Endothelial cell of umbilical vein (primary cell): ENCODE measurements at regions not wholly inside any gene's neighbourhood (a gene's known extent, or its start where the extent isn't known, plus 50 kb on each side); places are given as distances from the start of the nearest gene placed in this dataset.

Experiments
- BruUV-seq: library from RNA; stranded (reverse); fragments of 400-500 nt; replicated peaks from 2 replicates; lab custom pipeline; 2021; lab: Mats Ljungman, UMichigan
- CTCF ChIA-PET: fragments of 300-600, 350-600 bp; sonication (Branson Sonifier 250); formaldehyde crosslinking; loops from one replicate; lab custom pipeline; 2021; ENCODE audit warnings: antibody characterized with exemption, inconsistent platforms; lab: Charles Lee
- POLR2A ChIA-PET: fragments of 300-600, 350-600 bp; sonication (Branson Sonifier 250); formaldehyde crosslinking; loops from one replicate; lab custom pipeline; 2021; ENCODE audit warnings: antibody characterized with exemption, inconsistent platforms; lab: Charles Lee
- DNase-seq: peaks from one replicate; pipeline ENCODE4 v3.0.0-alpha.2; 2011; ENCODE audit warnings: low read depth, low spot score
- FAIRE-seq: peaks from 2 replicates; lab custom pipeline; 2011; peaks lifted over from hg19 to GRCh38; lab: Jason Lieb, UNC
- H2AFZ ChIP-seq: 2 replicates; pipeline ENCODE4 v1.6.0; 2012; ENCODE audit warnings: low read depth, low read length, control low read depth, inconsistent platforms
- H3K27ac ChIP-seq: 2 replicates; pipeline ENCODE4 v1.5.1; 2011; ENCODE audit warnings: low read depth, mild to moderate bottlenecking, control low read depth, low read length, moderate library complexity; ENCODE audit not compliant: insufficient read depth
- H3K27me3 ChIP-seq, 2 experiments: 2 replicates each; pipeline versions ENCODE4 v1.6.0 to v1.6.1; 2011; ENCODE audit warnings: low read length in 2 of 2, mixed read lengths in 1 of 2; ENCODE audit not compliant: control insufficient read depth in 2 of 2, insufficient read depth in 2 of 2
- H3K36me3 ChIP-seq, 2 experiments: 2 replicates in 1 of 2; 3 replicates in 1 of 2; pipeline ENCODE4 v1.5.1; 2011; ENCODE audit warnings: low read length in 2 of 2, mild to moderate bottlenecking in 1 of 2, moderate library complexity in 1 of 2; ENCODE audit not compliant: control insufficient read depth in 2 of 2, insufficient read depth in 2 of 2; ENCODE audit errors: extremely low read depth in 1 of 2
- H3K4me1 ChIP-seq: 3 replicates; pipeline ENCODE4 v1.5.1; 2011; ENCODE audit warnings: mild to moderate bottlenecking, low read length; ENCODE audit not compliant: control insufficient read depth, insufficient read depth; ENCODE audit errors: extremely low read depth
- H3K4me2 ChIP-seq: 2 replicates; pipeline ENCODE4 v1.6.1; 2011; ENCODE audit warnings: low read length, control low read depth, mixed read lengths; ENCODE audit not compliant: insufficient read depth
- H3K4me3 ChIP-seq, 3 experiments: fragments of 200-600 bp in 1 of 3; sonication (generic), shearing (Covaris generic) in 1 of 3; replicated peaks in 1 of 3; 2 replicates each; pipeline ENCODE4 v1.5.1; 2011 to 2016; ENCODE audit warnings: control low read depth in 3 of 3, low read length in 3 of 3, mild to moderate bottlenecking in 2 of 3, inconsistent platforms in 1 of 3, low read depth in 1 of 3, moderate library complexity in 1 of 3; ENCODE audit not compliant: insufficient read depth in 1 of 3
- H3K79me2 ChIP-seq: 2 replicates; pipeline ENCODE4 v1.6.0; 2012; ENCODE audit warnings: low read length, inconsistent platforms; ENCODE audit not compliant: control insufficient read depth, insufficient read depth
- H3K9ac ChIP-seq: replicated peaks from 2 replicates; pipeline ENCODE3; 2011; ENCODE audit warnings: low read length, control low read depth; ENCODE audit not compliant: insufficient read depth; ENCODE audit errors: extremely low read depth
- H3K9me1 ChIP-seq: replicated peaks from 3 replicates; pipeline ENCODE4 v1.6.0; 2011; ENCODE audit warnings: mild to moderate bottlenecking, low read length; ENCODE audit not compliant: control insufficient read depth, insufficient read depth; ENCODE audit errors: extremely low read depth
- H3K9me3 ChIP-seq: replicated peaks from 2 replicates; pipeline ENCODE4 v1.5.1; 2012; ENCODE audit warnings: low read length, inconsistent platforms; ENCODE audit not compliant: control insufficient read depth, insufficient read depth
- H4K20me1 ChIP-seq: replicated peaks from 2 replicates; pipeline ENCODE3; 2011; ENCODE audit warnings: mild to moderate bottlenecking, low read length; ENCODE audit not compliant: control insufficient read depth, insufficient read depth; ENCODE audit errors: extremely low read depth
- EZH2 ChIP-seq: IDR thresholded peaks from 2 replicates; pipeline ENCODE4 v1.6.1; 2012; ENCODE audit warnings: borderline replicate concordance, low read depth, mild to moderate bottlenecking, moderate library complexity, low read length, inconsistent platforms; ENCODE audit not compliant: severe bottlenecking
- FOS ChIP-seq: IDR thresholded peaks from 2 replicates; pipeline ENCODE4 v1.6.1; 2011; ENCODE audit warnings: mild to moderate bottlenecking, low read length, moderate library complexity, borderline replicate concordance; ENCODE audit not compliant: insufficient read depth
- GATA2 ChIP-seq: IDR thresholded peaks from 2 replicates; pipeline ENCODE4 v1.7.0; 2011; ENCODE audit warnings: low read depth, mild to moderate bottlenecking, moderate library complexity, mixed read lengths, low read length; ENCODE audit not compliant: insufficient read length, insufficient read depth
- JUN ChIP-seq: IDR thresholded peaks from 2 replicates; pipeline ENCODE4 v1.6.1; 2011; ENCODE audit warnings: borderline replicate concordance, low read depth; ENCODE audit not compliant: insufficient read length, insufficient read depth
- MYC ChIP-seq: IDR thresholded peaks from one replicate; pipeline ENCODE4 v1.6.1; 2011; ENCODE audit warnings: mild to moderate bottlenecking, low read depth, low read length
- POLR2A ChIP-seq: IDR thresholded peaks from 2 replicates; pipeline ENCODE4 v1.6.1; 2012; ENCODE audit warnings: low read depth, mild to moderate bottlenecking, control low read depth, low read length
- POLR2AphosphoS5 ChIP-seq: IDR thresholded peaks from 2 replicates; pipeline ENCODE4 v1.6.1; 2012; ENCODE audit warnings: low read depth, mild to moderate bottlenecking, control low read depth, low read length, moderate library complexity; ENCODE audit not compliant: insufficient read depth
- dilution Hi-C: fragments of 300-500 bp; cut with MboI; formaldehyde crosslinking; loops from one replicate; pipeline ENCODE4 v1.15.0; 2019; ENCODE audit warnings: low sequenced_read_pairs; ENCODE audit not compliant: extremely low pct_ligation_motif_present
- intact Hi-C: fragments of 100-400 bp; cut with micrococcal nuclease; formaldehyde crosslinking; loops from one replicate; pipeline ENCODE4 v1.10.0; 2022
- TF ChIP-seq, protein P1 (sequence below): IDR thresholded peaks from 2 replicates; pipeline ENCODE4 v1.6.1; 2011; ENCODE audit not compliant: insufficient read depth, insufficient read length
- TF ChIP-seq, protein P2 (sequence below), 2 donors: IDR thresholded peaks; 1 replicate in 1 of 2; 2 replicates in 1 of 2; pipeline ENCODE4 v1.5.1; 2011; ENCODE audit warnings: low read length in 2 of 2, mild to moderate bottlenecking in 2 of 2, moderate library complexity in 2 of 2, control low read depth in 1 of 2, inconsistent platforms in 1 of 2, low read depth in 1 of 2; ENCODE audit not compliant: insufficient read depth in 1 of 2; ENCODE audit errors: extremely low read depth in 1 of 2

DNA sequence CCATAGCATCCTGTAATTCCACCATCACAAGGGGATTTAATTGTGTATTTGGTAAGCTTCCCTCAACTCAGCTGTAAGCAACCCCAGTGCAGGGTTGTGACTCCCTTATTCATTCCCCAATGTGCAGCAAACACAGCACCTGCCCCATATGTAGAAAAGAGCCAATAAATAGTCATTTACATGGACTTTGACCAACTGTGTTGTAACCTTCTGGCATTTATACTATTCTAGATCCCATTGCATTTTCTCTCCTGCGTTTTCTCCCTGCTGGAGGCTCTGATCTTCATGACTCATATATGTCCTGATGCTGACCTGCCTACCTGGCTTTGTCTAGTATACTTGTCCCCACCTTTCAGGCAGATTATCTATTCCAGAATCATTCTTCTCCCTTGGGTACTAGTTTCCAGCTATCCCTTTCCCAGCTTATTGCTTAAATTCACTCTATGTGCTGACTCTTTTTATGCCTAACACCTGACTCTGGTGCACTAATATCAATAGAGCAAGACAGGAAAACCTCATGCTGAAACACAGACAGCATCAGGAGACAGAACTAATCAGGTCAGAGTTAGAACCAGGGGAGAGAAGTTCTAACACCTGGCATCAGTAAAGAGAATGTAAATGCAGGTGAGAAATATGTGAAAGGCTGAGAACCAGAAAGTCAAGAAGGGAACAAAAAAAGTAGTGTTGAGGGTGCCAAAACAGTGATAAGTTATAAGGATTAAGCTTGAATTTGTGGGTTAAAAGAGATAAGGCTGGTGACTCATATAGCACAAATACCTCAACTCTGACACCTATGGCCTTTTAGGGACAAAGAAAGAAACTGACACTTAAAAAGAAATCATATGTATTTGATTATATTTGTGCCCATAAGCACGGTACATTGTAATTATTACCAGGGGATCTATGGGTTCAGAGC is 402.7 kb downstream of the IPMK start:
- no peaks in the 10 kb centered on the region for H3K36me3 ChIP-seq
- dilution Hi-C loops = no loop called here
- H3K4me1 ChIP-seq = no peaks in the 10 kb centered on the region
- H3K4me3 ChIP-seq = no peak overlapping the region
- DNase-seq (no peak), FAIRE-seq (no peak)
- no peaks in the 10 kb centered on the region for H3K9me1 ChIP-seq
- H3K4me2 ChIP-seq = no peak overlapping the region
- H3K9me3 ChIP-seq = peaks cover 2% of the 10 kb centered on the region
- no TSS peak for BruUV-seq
- CTCF ChIA-PET = no interaction called here
- no peak overlapping the region for H3K9ac ChIP-seq
- no peaks in the 10 kb centered on the region for H3K79me2 ChIP-seq
- no peaks in the 10 kb centered on the region for H4K20me1 ChIP-seq
- H3K27ac ChIP-seq = no peak overlapping the region
- H2AFZ ChIP-seq = no peak overlapping the region
- TF ChIP-seq JUN = no peak
- no peak for TF ChIP-seq MYC
- no peak for TF ChIP-seq EZH2
- no peaks in the 10 kb centered on the region for H3K27me3 ChIP-seq
- intact Hi-C loops = no loop called here
- POLR2A ChIA-PET = no interaction called here

DNA sequence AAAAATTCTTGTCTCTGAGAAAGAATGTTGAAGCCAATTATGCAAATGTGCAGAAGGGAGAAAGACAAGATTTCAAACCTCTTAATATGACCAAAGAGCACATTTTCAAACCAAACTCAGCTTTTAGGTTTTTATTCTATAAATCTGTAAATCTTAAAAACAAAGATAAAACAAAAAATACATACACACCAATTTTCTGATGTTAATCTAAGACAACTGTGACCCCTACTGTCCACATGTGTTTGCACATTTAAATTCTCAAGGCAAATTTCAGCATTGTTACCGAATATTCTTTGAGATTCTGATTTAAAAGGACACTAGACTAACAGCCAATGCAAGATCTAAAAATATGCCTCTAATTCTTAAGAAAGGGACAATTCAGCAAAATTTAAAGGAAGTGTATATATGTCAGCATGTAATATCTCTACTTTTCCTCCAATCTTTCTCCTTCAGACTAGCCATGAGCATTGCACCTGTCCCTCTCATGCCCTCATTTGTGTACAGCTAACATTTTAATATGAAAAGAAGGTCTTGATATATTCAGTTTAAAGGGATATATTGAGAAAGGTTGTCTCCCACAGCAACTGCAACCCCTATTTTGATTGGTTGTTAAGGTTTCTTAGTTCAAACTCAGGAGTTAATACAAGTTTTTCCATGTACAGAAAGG is 417.9 kb downstream of the IPMK start:
- POLR2A ChIA-PET = no interaction called here
- no peaks in the 10 kb centered on the region for H3K9me3 ChIP-seq
- DNase-seq (no peak), FAIRE-seq (no peak)
- no TSS peak for BruUV-seq
- CTCF ChIA-PET = no interaction called here
- no peak overlapping the region for H2AFZ ChIP-seq
- no peak overlapping the region for H3K4me2 ChIP-seq
- TF ChIP-seq, protein P1, sequence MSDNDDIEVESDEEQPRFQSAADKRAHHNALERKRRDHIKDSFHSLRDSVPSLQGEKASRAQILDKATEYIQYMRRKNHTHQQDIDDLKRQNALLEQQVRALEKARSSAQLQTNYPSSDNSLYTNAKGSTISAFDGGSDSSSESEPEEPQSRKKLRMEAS = no peak
- no peak for TF ChIP-seq GATA2
- no peak for TF ChIP-seq MYC
- TF ChIP-seq POLR2A = no peak
- no peak for TF ChIP-seq FOS
- TF ChIP-seq EZH2 = no peak
- no peak for TF ChIP-seq POLR2AphosphoS5
- TF ChIP-seq, protein P2, sequence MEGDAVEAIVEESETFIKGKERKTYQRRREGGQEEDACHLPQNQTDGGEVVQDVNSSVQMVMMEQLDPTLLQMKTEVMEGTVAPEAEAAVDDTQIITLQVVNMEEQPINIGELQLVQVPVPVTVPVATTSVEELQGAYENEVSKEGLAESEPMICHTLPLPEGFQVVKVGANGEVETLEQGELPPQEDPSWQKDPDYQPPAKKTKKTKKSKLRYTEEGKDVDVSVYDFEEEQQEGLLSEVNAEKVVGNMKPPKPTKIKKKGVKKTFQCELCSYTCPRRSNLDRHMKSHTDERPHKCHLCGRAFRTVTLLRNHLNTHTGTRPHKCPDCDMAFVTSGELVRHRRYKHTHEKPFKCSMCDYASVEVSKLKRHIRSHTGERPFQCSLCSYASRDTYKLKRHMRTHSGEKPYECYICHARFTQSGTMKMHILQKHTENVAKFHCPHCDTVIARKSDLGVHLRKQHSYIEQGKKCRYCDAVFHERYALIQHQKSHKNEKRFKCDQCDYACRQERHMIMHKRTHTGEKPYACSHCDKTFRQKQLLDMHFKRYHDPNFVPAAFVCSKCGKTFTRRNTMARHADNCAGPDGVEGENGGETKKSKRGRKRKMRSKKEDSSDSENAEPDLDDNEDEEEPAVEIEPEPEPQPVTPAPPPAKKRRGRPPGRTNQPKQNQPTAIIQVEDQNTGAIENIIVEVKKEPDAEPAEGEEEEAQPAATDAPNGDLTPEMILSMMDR (IDR thresholded peaks at IDR 0.05; ENCODE audit: extremely low read depth in 1 of 2, insufficient read depth in 1 of 2, low read depth in 1 of 2, low read length in 2 of 2) = no peak
- H3K79me2 ChIP-seq = no peaks in the 10 kb centered on the region
- H3K9ac ChIP-seq = no peak overlapping the region
- no peaks in the 10 kb centered on the region for H3K9me1 ChIP-seq
- H3K36me3 ChIP-seq = no peaks in the 10 kb centered on the region
- H3K4me3 ChIP-seq = no peak overlapping the region
- no peak overlapping the region for H3K27ac ChIP-seq
- H4K20me1 ChIP-seq = no peaks in the 10 kb centered on the region
- dilution Hi-C loops = no loop called here
- intact Hi-C loops = no loop called here
- H3K27me3 ChIP-seq = no peaks in the 10 kb centered on the region
- no peaks in the 10 kb centered on the region for H3K4me1 ChIP-seq
